Activated naive CD8-positive, alpha-beta T cell (primary cell): ENCODE measurements at regions not wholly inside any gene's neighbourhood (a gene's known extent, or its start where the extent isn't known, plus 50 kb on each side); places are given as distances from the start of the nearest gene placed in this dataset.

ENCODE experiments used
- H3K27ac Mint-ChIP-seq: one replicate; pipeline ENCODE4 v1.8.0; 2021; ENCODE audit warnings: mixed read lengths
- H3K27me3 Mint-ChIP-seq: one replicate; pipeline ENCODE4 v1.8.0; 2021; ENCODE audit warnings: mixed read lengths
- H3K36me3 Mint-ChIP-seq: one replicate; pipeline ENCODE4 v1.8.0; 2021; ENCODE audit warnings: mixed read lengths
- H3K4me1 Mint-ChIP-seq: one replicate; pipeline ENCODE4 v1.8.0; 2021; ENCODE audit warnings: low read depth, mixed read lengths
- H3K4me3 Mint-ChIP-seq: one replicate; pipeline ENCODE4 v1.8.0; 2021; ENCODE audit warnings: mild to moderate bottlenecking, mixed read lengths
- H3K9me3 Mint-ChIP-seq: one replicate; pipeline ENCODE4 v1.8.0; 2021; ENCODE audit warnings: low read depth, mixed read lengths

- peaks cover 5% of the 10 kb centered on the region for H3K27me3 Mint-ChIP-seq
- no peaks in the 10 kb centered on the region for H3K36me3 Mint-ChIP-seq
- no peak overlapping the region for H3K4me3 Mint-ChIP-seq
- H3K9me3 Mint-ChIP-seq = no peaks in the 10 kb centered on the region
- H3K27ac Mint-ChIP-seq = no peak overlapping the region
- no peaks in the 10 kb centered on the region for H3K4me1 Mint-ChIP-seq
Observed at GRCh38 chr12:94722664-94723063, 72.3 kb upstream of the TMCC3 start.

GRCh38 chr12:94721173-94721572 is 70.8 kb upstream of the TMCC3 start:
- H3K27ac Mint-ChIP-seq = no peak overlapping the region
- no peaks in the 10 kb centered on the region for H3K9me3 Mint-ChIP-seq
- no peaks in the 10 kb centered on the region for H3K4me1 Mint-ChIP-seq
- H3K27me3 Mint-ChIP-seq = no peaks in the 10 kb centered on the region
- no peak overlapping the region for H3K4me3 Mint-ChIP-seq
- no peaks in the 10 kb centered on the region for H3K36me3 Mint-ChIP-seq

- Mint-ChIP-seq H3K4me1 (no peaks in the 10 kb centered on the region), H3K27ac (no peak overlapping the region), H3K36me3 (no peaks in the 10 kb centered on the region), H3K4me3 (no peak overlapping the region), H3K27me3 (peaks cover 2% of the 10 kb centered on the region), H3K9me3 (no peaks in the 10 kb centered on the region)
Observed at GRCh38 chr12:94718114-94718513, 67.8 kb upstream of the TMCC3 start.

GRCh38 chr12:94717656-94718055 is 67.3 kb upstream of the TMCC3 start:
- H3K27ac Mint-ChIP-seq = no peak overlapping the region
- no peaks in the 10 kb centered on the region for H3K36me3 Mint-ChIP-seq
- no peaks in the 10 kb centered on the region for H3K9me3 Mint-ChIP-seq
- H3K4me1 Mint-ChIP-seq = no peaks in the 10 kb centered on the region
- H3K4me3 Mint-ChIP-seq = no peak overlapping the region
- H3K27me3 Mint-ChIP-seq = peaks cover 2% of the 10 kb centered on the region

GRCh38 chr12:94717108-94717507 is 66.8 kb upstream of the TMCC3 start:
- H3K9me3 Mint-ChIP-seq = no peaks in the 10 kb centered on the region
- H3K27me3 Mint-ChIP-seq = peaks cover 2% of the 10 kb centered on the region
- no peak overlapping the region for H3K27ac Mint-ChIP-seq
- no peak overlapping the region for H3K4me3 Mint-ChIP-seq
- no peaks in the 10 kb centered on the region for H3K4me1 Mint-ChIP-seq
- H3K36me3 Mint-ChIP-seq = no peaks in the 10 kb centered on the region

GRCh38 chr12:94716339-94716738 is 66.0 kb upstream of the TMCC3 start:
- Mint-ChIP-seq H3K4me3 (no peak overlapping the region), H3K36me3 (no peaks in the 10 kb centered on the region), H3K9me3 (no peaks in the 10 kb centered on the region), H3K4me1 (no peaks in the 10 kb centered on the region), H3K27ac (no peak overlapping the region), H3K27me3 (peaks cover 2% of the 10 kb centered on the region)

- Mint-ChIP-seq H3K4me1 (no peaks in the 10 kb centered on the region), H3K27ac (no peak overlapping the region), H3K9me3 (no peaks in the 10 kb centered on the region), H3K36me3 (no peaks in the 10 kb centered on the region), H3K27me3 (peaks cover 2% of the 10 kb centered on the region), H3K4me3 (no peak overlapping the region)
Observed at GRCh38 chr12:94714378-94715114, 64.2 kb upstream of the TMCC3 start.

GRCh38 chr12:94712815-94713515 is 62.6 kb upstream of the TMCC3 start:
- Mint-ChIP-seq H3K27me3 (peaks cover 2% of the 10 kb centered on the region), H3K27ac (no peak overlapping the region), H3K36me3 (no peaks in the 10 kb centered on the region), H3K9me3 (no peaks in the 10 kb centered on the region), H3K4me3 (no peak overlapping the region), H3K4me1 (no peaks in the 10 kb centered on the region)

- Mint-ChIP-seq H3K4me3 (no peak overlapping the region), H3K27ac (no peak overlapping the region), H3K36me3 (no peaks in the 10 kb centered on the region), H3K27me3 (peaks cover 2% of the 10 kb centered on the region), H3K9me3 (no peaks in the 10 kb centered on the region), H3K4me1 (no peaks in the 10 kb centered on the region)
Observed at GRCh38 chr12:94710933-94711332, 60.6 kb upstream of the TMCC3 start.

GRCh38 chr12:94707892-94708291 is 57.5 kb upstream of the TMCC3 start:
- H3K27me3 Mint-ChIP-seq = no peaks in the 10 kb centered on the region
- H3K9me3 Mint-ChIP-seq = no peaks in the 10 kb centered on the region
- no peaks in the 10 kb centered on the region for H3K4me1 Mint-ChIP-seq
- no peaks in the 10 kb centered on the region for H3K36me3 Mint-ChIP-seq
- H3K4me3 Mint-ChIP-seq = no peak overlapping the region
- no peak overlapping the region for H3K27ac Mint-ChIP-seq

- no peak overlapping the region for H3K27ac Mint-ChIP-seq
- H3K27me3 Mint-ChIP-seq = no peaks in the 10 kb centered on the region
- H3K4me1 Mint-ChIP-seq = no peaks in the 10 kb centered on the region
- no peaks in the 10 kb centered on the region for H3K9me3 Mint-ChIP-seq
- H3K4me3 Mint-ChIP-seq = no peak overlapping the region
- no peaks in the 10 kb centered on the region for H3K36me3 Mint-ChIP-seq
Observed at GRCh38 chr12:94707036-94707435, 56.7 kb upstream of the TMCC3 start.

- Mint-ChIP-seq H3K36me3 (no peaks in the 10 kb centered on the region), H3K4me3 (no peak overlapping the region)
Observed at GRCh38 chr12:94706250-94706661, 55.9 kb upstream of the TMCC3 start.

GRCh38 chr12:94705676-94706075 is 55.3 kb upstream of the TMCC3 start:
- Mint-ChIP-seq H3K27ac (no peak overlapping the region), H3K27me3 (no peaks in the 10 kb centered on the region), H3K9me3 (no peaks in the 10 kb centered on the region), H3K4me1 (no peaks in the 10 kb centered on the region), H3K36me3 (no peaks in the 10 kb centered on the region), H3K4me3 (no peak overlapping the region)

More at GRCh38 chr12:94706250-94706661, 55.9 kb upstream of the TMCC3 start:
- Mint-ChIP-seq H3K27me3 (no peaks in the 10 kb centered on the region), H3K4me1 (no peaks in the 10 kb centered on the region), H3K9me3 (no peaks in the 10 kb centered on the region), H3K27ac (no peak overlapping the region)

GRCh38 chr12:94704452-94705306 is 54.3 kb upstream of the TMCC3 start:
- Mint-ChIP-seq H3K27ac (no peak overlapping the region), H3K36me3 (no peaks in the 10 kb centered on the region), H3K4me1 (no peaks in the 10 kb centered on the region), H3K4me3 (no peak overlapping the region), H3K27me3 (no peaks in the 10 kb centered on the region), H3K9me3 (no peaks in the 10 kb centered on the region)

- no peaks in the 10 kb centered on the region for H3K36me3 Mint-ChIP-seq
- no peaks in the 10 kb centered on the region for H3K4me1 Mint-ChIP-seq
- no peak overlapping the region for H3K4me3 Mint-ChIP-seq
- no peaks in the 10 kb centered on the region for H3K9me3 Mint-ChIP-seq
- no peak overlapping the region for H3K27ac Mint-ChIP-seq
- H3K27me3 Mint-ChIP-seq = no peaks in the 10 kb centered on the region
Observed at GRCh38 chr12:94702696-94703095, 52.3 kb upstream of the TMCC3 start.
